ENCODE measurements at regions not wholly inside any gene's neighbourhood (a gene's known extent, or its start where the extent isn't known, plus 50 kb on each side); places are given as distances from the start of the nearest gene placed in this dataset.

GRCh38 chr13:106139377-106139776, 396.1 kb downstream of the EFNB2 start:
- TF ChIP-seq, protein P1, sequence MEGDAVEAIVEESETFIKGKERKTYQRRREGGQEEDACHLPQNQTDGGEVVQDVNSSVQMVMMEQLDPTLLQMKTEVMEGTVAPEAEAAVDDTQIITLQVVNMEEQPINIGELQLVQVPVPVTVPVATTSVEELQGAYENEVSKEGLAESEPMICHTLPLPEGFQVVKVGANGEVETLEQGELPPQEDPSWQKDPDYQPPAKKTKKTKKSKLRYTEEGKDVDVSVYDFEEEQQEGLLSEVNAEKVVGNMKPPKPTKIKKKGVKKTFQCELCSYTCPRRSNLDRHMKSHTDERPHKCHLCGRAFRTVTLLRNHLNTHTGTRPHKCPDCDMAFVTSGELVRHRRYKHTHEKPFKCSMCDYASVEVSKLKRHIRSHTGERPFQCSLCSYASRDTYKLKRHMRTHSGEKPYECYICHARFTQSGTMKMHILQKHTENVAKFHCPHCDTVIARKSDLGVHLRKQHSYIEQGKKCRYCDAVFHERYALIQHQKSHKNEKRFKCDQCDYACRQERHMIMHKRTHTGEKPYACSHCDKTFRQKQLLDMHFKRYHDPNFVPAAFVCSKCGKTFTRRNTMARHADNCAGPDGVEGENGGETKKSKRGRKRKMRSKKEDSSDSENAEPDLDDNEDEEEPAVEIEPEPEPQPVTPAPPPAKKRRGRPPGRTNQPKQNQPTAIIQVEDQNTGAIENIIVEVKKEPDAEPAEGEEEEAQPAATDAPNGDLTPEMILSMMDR (IDR thresholded peaks at IDR 0.05; ENCODE audit: borderline replicate concordance, extremely low read depth, low read length, poor library complexity, severe bottlenecking): no peak
- no peak for TF ChIP-seq EZH2 (IDR thresholded peaks at IDR 0.05; ENCODE audit: borderline replicate concordance, low read depth, low read length, severe bottlenecking)
